HG02981 (cell line): ENCODE measurements at regions not wholly inside any gene's neighbourhood (a gene's known extent, or its start where the extent isn't known, plus 50 kb on each side); places are given as distances from the start of the nearest gene placed in this dataset.

Experiments
- ATAC-seq: cut with Tn5 transposase; IDR thresholded peaks from one replicate; pipeline ENCODE4 v1.9.1; 2021; ENCODE audit warnings: mild to moderate bottlenecking, moderate library complexity; ENCODE audit not compliant: unreplicated experiment

GRCh38 chr1:220979371-220979770 lies 100.1 kb downstream of the HLX start:
- ATAC-seq = no peak

- ATAC-seq = no peak
These were observed 103.4 kb downstream of the HLX start for GRCh38 chr1:220982686-220983085.

- no peak for ATAC-seq
These were observed 104.8 kb downstream of the HLX start for GRCh38 chr1:220983877-220984635.

DNA sequence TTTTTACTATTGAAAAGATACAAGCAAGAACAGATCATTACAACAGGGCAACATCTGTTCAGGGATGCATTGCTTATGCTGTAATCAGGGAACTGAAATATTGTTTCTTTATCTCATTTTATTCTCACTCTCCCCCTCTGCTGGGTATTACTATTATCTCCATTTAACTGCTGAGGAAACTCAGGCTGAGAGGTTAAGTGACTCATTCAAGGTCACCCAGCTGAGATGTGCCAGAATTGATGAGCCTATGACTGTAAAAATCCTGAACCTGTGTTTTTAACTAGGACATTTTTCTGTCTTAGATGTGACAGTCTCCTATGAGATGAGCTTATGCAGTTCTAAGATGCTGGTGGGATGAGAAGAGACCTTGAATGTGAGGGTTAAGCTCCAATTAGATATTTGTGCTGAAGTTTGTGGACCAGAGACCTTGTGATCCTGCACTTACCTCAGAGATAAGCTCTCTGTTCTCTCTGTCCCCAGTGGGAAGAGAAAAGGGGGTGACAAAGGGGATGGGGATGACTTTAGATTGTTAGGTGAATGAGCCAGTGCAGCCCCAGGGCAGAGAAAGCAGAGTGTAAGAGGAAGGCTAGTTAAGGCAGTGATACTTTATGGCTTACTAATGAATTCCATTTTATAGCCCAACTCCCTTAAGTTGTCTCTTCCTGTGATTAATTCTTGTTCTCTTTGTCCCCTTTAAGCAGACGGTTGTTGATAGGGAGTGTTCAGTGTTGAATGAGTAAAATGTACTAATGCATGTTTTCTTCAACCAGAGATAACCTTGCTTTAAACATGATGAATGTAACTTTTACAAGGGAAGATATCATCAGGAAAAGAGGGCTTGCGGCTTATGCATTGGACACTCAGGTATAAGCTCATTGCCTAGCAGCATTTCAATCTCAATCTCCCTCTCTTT lies 111.4 kb downstream of the HLX start:
- ATAC-seq = no peak

- ATAC-seq = no peak
These were observed 112.3 kb downstream of the HLX start for GRCh38 chr1:220991506-220991905.

DNA sequence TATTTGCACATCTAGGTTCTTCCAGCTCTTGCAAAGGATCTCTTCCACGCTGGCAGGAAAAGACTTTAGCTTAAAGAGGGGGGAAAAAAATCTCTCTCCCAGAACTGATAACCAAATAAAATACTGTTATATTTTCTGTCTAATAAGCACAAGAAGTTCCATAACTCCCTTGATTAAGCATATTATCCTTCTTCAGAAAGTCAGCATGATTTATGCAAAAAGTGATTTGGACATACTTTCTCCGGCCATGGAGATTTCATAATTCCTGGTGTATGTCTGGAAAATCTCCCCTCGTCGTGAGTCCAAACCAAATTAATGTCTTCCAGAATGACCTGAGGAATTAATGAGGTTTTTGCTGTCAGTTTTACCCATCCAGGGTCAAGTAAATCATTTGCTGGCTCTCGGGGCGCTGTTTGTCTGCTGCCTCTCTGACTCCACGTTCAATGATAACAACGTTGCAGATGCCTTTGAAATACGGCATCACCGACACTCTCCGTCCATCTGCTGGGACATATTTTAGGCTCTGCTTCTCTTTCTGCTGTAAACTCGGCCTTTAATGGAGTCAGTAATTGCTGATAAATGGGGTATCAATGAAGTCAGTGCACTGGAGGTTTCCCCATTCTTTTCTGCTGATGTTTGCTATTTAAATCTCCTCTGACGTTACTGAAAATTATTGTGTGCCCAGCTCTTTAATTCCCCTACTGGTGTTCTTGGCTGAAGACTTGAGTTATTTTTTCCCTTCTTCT lies 112.9 kb downstream of the HLX start:
- no peak for ATAC-seq

DNA sequence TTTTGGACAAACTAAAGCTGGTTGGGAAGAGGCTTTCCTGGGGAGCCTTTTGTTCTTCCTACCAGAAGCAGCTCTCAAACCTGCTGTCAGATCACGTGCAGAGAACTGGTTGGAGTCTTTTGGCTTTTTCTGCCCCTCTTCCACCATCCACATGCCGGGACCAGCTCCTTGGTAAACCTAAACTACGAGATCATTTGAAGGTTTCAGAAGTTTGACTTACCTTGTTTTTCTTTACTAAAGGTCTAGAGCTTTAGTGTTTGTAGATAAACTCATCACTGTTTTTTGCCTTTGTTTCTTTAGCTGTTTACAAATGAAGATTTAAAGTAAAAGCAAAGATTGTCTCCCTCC lies 113.4 kb downstream of the HLX start:
- no peak for ATAC-seq

- ATAC-seq = no peak
These were observed 115.4 kb downstream of the HLX start for GRCh38 chr1:220994671-220995070.

- ATAC-seq = no peak
These were observed 118.5 kb downstream of the HLX start for GRCh38 chr1:220997791-220998190.

- ATAC-seq = no peak
These were observed 120.9 kb downstream of the HLX start for GRCh38 chr1:220999872-221000863.

DNA sequence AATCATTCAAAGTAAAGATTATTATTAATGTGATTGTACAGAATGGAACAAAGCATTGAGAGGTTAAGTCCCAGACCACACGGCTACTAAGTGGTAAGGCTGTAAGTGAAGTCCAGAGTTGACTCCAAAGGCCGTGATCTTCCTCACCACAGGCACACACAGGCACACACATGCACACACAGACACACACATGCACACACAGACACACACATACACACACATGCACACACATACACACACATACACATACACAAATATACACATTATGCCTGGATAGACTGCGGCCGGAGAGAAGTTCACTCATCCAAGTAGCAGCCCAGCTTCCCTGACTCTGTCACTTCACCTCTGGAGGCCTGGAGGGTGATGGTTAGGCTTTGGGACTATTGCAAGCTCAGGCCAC lies 121.9 kb downstream of the HLX start:
- ATAC-seq = no peak

DNA sequence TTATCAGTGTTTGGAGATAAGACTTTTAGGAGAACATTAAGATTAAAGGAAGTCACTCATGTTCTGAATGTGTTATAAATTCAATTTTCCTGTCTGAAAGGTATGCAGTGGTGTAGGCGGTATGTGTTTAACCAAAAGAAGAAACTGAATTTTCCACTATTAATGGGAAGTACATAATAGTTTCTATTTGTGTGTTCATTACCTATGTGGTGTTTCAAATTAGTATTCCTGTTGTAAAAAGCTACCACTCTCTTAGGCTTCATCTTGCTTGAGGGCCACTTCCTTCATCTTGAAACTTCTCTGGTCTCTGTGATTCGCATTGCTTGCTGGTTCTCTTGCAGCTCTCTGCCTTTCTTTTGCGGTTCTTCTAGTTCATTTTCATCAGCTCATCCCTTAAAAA lies 123.4 kb downstream of the HLX start:
- no peak for ATAC-seq

GRCh38 chr1:221011145-221011544 lies 131.9 kb downstream of the HLX start:
- no peak for ATAC-seq

- ATAC-seq = no peak
These were observed 132.9 kb downstream of the HLX start for GRCh38 chr1:221012120-221012519.

DNA sequence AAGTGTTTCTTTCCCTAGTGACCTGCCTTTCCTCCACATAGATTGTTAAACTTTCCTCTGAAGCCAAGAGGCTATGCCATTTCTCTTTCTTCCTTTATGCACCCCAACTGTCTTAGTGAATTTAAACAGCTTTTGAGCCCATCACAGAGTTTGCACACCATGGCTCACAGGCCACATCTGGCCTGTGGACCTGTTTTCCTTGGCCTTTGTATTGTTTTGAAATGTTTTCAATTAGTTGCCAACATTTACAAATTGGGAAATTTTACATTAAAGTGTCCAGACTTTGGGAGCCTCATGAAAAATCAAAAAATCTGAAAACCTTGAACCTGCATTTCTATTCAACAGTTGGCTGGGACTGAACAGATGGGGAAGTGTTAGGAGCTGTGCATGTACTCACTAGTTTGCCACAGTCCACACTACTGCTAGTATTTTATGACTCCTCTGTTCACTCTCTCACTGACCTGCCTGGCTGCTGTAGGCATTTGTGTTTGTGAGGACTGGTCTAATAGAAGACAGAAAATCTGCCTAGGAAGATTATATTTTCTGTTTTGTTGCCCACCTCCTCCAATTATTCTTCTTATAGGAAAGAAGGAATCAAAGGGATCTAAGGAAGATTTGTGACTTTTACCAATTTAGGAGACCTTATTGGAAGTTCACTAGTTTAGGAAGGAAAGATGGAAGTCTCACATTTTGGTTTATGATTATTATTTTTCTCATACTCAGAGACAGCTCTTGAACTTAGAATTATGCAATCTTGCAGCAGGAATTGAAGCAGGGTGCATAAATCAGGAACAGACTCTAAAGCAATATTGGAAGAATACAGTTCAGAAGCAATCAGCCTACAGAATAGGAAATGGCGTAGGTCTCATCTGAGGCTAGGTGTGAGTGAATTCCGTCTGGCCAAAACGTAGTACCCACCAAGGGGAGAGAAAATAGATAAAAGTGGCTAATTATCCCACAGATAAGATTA lies 134.7 kb downstream of the HLX start:
- no peak for ATAC-seq

- no peak for ATAC-seq
These were observed 136.0 kb downstream of the HLX start for GRCh38 chr1:221015159-221015790.

- no peak for ATAC-seq
These were observed 137.5 kb downstream of the HLX start for GRCh38 chr1:221016751-221017150.

DNA sequence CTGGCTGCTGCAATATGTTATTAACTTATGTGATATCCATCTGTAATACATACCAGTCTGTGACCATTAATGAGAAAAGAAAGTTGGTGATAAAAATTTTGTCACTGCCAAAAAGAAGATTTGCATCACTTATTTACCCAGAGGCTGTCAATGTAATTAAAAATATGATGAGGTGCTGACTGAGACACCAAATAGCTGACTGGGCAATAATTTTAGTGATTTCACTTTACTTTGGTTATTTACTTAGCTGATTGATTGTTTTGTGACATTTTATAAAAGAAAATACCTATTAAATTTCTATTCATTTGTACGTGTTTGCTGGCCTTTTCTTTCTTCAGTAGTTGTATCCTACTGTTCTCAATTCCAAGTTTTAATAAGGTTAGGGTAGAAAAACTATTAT lies 139.2 kb downstream of the HLX start:
- no peak for ATAC-seq

GRCh38 chr1:221022331-221022730 lies 143.1 kb downstream of the HLX start:
- no peak for ATAC-seq
